ENCODE measurements at regions not wholly inside any gene's neighbourhood (a gene's known extent, or its start where the extent isn't known, plus 50 kb on each side); places are given as distances from the start of the nearest gene placed in this dataset.

- no peak for TF ChIP-seq POLR2AphosphoS5 (IDR thresholded peaks at IDR 0.05; ENCODE audit: borderline replicate concordance, low read depth, low read length)
- TF ChIP-seq EZH2 (IDR thresholded peaks at IDR 0.05), result no peak
- no peak for TF ChIP-seq FOXP2 (optimal IDR thresholded peaks at IDR 0.05; ENCODE audit: control extremely low read depth, extremely low read length, insufficient read depth)
These were observed 242.2 kb upstream of the CTSO start for GRCh38 chr4:156195914-156196313.
